IPS-NIHi11 (cell line): ENCODE measurements at regions not wholly inside any gene's neighbourhood (a gene's known extent, or its start where the extent isn't known, plus 50 kb on each side); places are given as distances from the start of the nearest gene placed in this dataset.

ENCODE experiments used
- DNase-seq: peaks from one replicate; pipeline ENCODE4 v3.0.0; 2012; ENCODE audit warnings: mixed read lengths, low spot score

DNA sequence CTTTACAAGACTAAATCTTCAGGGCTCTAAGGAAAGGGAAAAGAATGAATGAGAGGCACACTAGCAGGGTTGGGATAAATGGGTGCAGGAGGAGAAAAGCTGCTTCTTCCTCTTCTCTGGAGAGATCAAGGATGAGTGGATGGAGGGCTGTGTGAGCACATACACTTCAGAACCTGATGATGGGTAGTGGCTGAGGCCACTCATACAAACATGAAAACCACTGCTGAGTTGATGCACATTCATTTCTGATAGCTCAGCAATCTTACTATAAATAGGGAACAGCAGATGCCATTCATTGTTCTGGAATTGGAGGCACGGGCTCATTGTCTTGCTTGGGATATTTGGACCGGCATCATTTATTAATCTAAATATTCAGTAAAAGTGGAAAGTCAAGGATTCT lies 152.4 kb upstream of the KCTD1 start:
- DNase-seq = no peak

GRCh38 chr18:26700201-26700600 lies 151.8 kb upstream of the KCTD1 start:
- DNase-seq = no peak

DNA sequence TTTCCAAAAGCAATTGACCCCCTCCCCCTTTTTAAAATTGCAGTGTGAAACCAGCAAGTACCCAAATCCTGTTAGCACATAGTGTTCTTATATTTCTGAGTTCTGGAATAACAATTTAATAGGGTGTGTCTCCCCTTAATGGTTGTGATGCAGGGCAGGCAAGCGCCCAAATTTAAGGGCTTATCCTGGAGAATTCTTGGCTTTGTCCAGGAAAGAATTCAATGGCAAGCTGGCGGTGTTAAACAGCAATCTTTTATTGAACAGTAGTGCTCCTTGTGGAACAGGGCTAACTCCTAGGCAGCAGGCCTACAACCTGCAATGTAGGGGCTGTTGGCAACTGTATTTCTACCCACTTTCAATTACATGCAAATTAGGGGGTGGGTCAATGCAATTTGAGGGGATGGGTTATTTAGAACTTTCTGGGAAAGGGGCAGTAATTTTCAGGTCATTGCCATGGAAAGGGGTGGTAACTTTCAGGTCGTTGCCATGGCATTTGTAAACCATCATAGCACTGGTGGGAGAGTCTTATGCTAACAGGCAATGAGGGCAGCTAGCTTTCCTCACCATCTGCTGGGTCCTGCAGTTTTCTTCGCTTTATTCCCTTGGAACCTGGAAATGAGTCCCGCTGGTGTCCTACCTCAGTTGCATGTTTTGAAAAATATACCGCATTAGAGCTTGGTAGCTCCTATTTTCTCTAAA lies 149.0 kb upstream of the KCTD1 start:
- DNase-seq = no peak

DNA sequence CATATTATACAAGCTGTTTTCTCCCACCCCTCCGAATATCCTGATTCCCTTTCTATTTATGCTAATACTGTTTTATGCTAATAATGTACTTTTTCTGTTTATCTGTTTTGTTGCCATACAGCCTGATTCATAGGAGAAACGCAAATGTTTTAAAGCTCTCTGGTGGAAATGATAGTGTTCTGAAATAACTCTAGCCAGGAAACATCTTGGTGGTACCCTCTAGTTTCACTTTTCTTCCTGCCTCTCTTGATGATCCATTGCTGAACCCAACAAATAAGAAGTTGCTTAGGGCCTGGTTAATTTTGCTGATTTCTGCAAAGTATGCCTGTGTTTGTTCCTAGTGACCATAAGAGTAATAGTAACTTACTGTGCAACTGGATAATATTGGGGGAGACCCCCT lies 148.4 kb upstream of the KCTD1 start:
- no peak for DNase-seq

DNA sequence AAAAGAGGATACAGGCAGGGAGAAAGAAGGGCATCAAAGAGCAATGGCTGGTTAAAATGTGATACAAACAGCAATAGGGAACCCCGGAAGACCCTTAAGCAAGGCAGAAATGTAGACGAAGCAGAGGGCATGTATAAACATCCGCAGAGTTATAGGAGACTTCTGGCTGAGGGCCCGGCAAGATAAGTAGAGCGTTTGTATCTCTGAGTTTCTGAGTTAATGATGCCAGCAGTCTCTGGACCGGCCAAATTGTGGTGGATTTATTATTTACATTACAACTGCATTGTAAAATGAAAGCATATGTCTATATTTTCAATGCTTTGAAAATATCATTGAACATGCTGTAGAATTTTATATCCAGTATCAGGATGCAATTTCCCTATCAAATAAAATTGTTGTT lies 148.0 kb upstream of the KCTD1 start:
- DNase-seq = no peak

GRCh38 chr18:26689226-26689879 lies 141.0 kb upstream of the KCTD1 start:
- no peak for DNase-seq

DNA sequence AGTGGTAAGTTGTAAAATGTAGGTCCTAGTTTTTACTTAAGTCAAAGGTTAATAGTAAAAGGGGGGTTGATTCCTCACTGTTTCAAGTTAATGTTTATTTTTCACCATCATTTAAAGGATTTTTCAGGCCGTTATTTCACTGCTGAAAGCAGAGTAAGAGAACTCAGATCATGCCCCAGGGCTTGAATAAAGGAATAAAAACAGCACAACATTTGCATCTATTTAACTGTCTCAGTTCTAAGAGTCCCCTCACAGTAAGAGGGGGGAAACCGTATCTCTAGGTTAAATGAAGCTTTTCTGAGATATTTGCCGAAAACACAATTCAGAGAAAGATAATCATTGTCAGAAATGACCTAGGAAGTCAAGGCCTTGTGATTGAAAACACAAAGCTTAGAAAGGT lies 138.2 kb upstream of the KCTD1 start:
- no peak for DNase-seq

- DNase-seq = peak; percentile 19
Measured at GRCh38 chr18:26685438-26686157, 137.2 kb upstream of the KCTD1 start.

DNA sequence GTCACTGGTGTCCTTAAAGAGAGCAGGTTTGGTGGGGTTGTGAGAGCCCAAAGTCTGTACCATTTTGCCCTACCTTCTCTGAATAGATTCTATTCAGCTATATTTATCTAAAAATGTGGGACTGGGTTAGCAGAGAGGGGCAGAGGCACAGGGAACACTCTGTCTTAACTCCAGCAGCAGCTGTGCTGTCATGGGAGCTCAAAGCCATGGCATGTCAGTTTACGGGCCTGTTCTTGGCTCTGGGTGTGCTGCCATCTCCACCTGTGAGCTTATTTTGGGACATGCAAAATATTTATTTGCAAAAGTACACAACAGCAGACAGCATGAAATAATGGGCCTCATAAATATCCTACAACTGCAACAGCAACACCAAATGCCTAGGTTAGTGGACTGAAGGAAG lies 129.6 kb upstream of the KCTD1 start:
- DNase-seq = no peak

- DNase-seq = no peak
Measured at GRCh38 chr18:26667046-26667445, 118.7 kb upstream of the KCTD1 start.

DNA sequence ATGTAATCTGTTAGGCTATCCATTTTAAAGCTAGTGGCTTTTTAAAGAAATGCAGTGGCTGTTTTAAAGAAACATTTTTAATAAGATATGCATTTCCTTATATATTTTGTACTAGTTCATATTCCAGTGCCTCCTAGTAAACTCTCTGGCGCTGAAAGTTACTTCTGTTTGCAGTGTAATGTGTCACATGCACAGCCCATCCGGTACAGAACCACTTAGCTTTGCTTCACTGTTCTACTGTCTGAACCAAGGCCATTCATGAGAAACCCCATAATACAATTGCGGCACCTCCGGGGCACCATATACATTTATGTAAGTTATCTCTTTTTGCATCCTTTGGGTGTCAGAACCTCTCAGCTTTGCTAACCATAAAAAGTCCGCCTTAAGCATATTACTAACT lies 114.6 kb upstream of the KCTD1 start:
- DNase-seq = no peak

DNA sequence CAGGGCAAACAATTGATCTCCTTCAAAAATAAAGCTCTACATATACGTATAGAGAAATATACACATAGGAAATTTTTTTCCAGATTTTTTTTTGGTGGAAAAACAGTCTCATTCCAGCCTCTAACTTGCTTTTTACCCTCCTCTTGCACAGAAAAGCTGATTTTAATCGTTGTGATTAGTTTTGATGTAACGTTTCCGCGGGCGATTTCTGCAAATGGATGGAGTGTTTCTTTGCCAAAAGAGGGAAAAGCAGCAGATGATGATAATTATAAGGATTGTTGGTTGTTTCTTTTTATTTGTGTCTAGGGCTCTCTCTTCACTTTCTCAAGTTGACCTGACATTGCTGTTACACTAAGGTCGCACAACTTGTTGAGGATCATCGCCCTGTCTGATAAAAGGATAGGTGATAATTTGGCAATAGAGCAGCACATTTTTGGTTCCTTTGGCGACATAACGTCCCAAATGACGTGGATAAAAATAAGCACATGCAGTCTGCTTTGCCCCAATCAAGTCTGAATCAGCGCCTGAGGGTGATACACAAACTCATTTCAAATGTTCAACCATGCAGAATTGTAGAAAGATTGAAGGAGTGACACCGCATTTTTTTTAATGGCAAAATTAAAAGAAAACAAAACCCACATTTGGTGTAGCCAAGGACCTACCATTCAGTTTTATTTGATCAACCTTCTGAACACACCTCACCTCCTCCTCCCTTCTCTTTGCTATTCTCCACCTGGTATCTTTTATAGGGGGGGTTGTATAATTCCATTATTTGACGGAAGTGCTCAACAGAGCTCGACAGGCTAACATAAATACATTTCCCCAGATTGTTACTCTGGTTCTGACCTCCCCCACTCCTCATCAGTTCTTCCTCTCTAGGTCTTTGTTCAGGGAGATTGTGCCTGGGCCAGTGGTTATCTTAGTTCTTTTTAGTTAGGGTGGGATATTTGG lies 109.6 kb upstream of the KCTD1 start:
- DNase-seq = no peak

GRCh38 chr18:26656944-26657536 lies 108.7 kb upstream of the KCTD1 start:
- DNase-seq = peak; percentile 71

GRCh38 chr18:26656431-26656943 lies 108.1 kb upstream of the KCTD1 start:
- no peak for DNase-seq

DNA sequence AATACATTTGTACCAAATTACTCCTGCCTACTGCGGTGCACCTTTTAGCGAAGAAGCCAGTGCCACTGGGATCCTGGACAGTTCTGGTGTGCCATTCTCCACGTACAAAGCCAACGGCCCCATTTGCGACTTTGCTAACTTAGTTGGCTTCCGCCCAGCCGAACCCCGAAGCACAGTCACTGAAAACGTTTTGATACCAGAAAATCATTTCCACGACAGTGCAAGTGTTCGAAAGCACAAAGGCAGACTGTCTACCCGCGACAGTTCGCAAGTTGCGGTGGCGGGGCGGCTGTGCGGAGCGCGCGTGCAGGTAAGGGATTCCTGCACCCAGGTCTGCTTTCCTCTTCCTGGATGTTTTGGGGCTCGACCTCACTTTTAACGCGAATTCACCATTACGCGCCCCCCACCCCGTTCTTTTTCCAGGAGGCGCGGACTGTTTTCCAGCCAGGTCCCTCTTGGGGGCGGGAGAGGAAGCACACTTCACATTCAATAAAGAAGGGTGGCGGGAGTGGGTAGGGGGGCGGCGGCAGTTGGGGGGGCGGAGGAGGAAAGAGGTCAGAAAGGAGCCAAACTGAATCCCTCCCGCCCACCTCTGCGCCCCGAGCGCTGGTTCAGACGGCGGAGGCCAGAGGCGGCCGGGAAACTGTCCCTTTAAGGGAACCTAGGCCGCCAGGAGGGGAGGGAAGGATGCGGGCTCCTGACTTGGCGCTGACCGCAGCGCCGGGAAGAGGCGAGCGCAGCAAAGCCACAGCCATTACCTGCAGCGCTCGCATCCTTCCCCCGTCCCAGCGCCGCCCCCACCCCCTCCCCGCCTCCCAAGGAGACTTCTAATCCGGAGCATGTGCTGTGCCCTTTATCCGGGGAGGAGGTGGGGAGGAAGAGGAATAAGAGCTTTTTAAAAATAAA lies 107.4 kb upstream of the KCTD1 start:
- peak; percentile 78 for DNase-seq

DNA sequence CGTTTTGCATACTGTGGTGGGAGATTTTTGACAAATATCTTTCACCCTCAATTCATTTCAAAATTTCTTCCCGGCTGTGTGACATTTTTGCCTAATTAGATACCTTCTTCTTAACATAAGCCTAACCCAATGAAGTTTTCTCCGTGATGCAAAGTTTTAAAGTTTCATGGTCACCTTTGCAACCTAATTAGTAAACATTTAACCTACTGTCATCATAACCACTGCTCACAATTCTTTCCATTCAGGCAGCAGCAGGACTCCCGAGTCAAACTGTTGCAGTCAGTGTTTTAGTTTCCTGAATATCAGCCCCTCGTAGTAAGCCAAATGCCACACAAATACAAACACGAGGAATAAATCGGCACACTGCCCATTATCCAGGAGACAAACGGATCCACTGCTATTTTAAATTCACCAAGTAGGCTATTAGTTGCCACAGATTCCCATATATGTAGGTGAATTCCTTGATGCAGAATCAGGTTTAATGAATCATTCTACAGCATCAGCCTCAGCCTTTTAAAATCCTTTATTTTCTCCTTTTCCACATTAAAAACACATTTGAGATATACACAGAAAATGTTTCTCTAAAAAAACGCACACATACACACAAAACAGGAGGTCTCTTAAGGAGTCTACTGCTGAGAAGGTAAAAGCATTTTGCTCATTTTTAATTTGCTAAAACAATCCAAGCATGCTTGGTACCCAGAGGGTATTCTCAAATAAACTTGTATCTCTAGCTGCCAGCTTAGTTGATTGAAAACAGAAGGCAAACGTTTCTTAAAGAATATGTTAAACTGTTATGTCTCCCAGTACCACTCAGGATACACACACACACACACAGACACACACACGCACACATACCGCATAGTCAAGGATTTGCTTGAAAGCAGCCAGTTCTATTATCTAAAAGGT lies 106.5 kb upstream of the KCTD1 start:
- DNase-seq = no peak

DNA sequence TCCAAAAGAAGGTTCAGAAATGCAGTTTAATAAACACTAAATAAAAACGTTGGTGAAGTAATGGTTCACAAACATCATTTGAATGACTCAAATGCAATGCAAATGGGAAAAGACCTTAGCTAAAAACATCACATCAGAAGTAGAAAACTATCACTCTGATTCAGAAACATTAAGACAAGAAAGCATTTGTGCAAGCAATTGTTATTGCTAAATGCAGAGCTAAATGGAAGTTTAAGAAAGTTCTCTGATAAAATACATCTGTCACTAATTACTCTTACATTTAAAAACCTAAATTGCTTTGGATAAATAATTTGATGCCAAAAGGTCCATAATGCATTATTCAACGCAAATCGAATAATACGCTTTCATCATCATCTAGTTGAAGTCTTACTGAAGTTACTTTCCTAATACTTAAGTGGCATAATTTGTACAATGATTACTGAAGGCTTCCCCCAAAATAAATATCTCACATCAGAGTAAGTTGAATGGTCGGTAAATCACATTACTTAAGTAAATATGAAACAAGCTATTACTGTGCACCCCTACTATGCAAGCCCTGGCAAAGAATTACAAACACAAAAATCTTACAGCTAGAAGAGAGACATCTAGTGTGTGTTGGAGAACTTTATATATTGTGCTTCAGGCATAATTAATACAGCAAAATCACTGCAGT lies 105.7 kb upstream of the KCTD1 start:
- DNase-seq = no peak

GRCh38 chr18:26652501-26652900 lies 104.1 kb upstream of the KCTD1 start:
- DNase-seq = no peak
